ENCODE measurements at regions not wholly inside any gene's neighbourhood (a gene's known extent, or its start where the extent isn't known, plus 50 kb on each side); places are given as distances from the start of the nearest gene placed in this dataset.
"Not testable (repeated sequence)": the region's sequence is repeated elsewhere in the genome, so short reads cannot be mapped to it uniquely, and the experiment has no call there.

- DNase-seq, result no peak
These were observed 261.2 kb upstream of the NFIA start for GRCh38 chr1:60821156-60821555.

DNA sequence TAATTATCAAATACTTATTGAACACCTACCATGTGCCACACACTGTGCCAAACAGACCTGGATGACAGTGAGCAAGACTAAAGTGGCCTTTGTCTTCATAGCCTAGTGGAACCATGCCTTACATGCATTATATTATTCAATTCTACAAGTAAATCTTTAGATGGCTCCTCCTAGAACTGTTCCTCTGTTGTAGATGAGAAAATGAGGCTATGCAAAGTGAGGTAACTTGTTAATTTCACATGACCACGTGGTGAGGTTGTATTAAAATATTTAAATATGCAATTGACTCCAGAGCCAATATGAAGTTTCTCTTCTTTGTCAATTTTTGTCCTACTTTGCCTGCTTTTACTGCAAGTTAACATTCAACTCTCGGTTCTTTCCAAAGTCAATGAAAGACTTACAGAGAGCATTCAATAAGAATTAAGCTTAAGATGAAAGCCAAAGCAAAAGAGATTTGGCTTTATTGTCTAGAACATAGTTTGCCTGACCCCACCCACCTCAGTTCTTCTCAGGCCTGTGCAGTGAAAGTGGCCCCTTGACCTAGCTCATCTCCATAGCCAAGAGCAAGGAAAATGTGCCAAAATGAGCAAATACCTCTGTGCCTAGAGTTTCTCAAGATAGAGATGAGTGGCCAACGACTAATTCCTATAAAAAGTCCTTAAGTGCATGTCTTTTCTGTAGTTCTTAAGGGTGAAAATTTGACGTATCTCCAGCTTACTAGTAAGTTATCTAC lies 263.2 kb upstream of the NFIA start:
- no peak for DNase-seq

DNA sequence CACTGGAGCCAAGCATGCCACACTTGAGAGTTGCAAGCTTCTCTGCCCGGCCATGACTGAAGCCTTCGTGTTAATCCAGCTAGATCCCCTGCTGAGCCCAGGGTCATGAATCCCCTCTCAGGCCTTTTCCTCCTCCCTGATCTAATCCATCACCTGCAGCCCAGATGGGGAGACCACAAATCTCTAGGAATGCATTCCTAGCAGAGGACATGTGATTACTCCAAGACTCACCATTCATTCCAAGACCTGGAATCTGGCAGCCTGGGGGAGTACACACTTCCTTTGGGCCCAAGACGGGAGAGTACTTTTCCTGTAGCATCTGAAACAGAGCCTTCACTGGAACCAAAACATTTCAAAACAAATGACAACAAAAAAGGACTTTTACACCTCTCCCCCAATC lies 269.3 kb upstream of the NFIA start:
- no peak for DNase-seq

DNA sequence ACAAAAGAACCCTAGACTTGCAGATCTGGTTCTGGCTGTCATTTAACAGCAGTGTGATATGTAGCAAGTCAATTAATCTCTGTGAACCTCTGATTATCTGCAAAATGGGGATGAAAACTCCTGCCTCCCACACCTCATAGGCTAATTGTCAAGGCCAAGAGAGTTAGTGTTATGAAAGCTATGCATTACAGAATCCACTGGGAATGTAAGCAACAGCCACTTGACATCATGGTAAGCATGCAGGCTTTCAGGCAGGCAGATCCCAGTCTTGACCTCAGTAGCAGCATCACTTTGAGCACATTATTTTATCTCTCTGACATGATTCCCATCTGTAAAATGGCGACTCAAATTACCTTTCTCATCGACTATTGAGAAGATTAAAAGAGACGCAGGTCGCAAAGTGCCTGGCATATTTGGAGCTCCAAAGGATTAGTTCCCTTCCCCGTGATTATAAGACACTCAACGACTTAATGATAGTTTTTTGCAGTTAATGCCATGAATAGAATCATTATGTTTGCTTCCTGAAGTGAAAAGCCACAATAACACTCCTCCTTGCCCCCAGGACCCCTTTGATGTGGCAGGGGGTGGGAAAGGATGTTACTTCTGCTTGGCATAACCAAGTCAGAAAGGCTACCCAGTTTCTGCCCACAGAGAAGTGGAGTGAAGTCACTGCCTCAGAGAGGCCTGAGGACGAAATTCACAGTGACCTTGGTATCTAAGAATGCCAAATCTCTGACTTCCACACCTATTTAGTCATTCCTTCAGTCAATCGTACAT lies 273.0 kb upstream of the NFIA start:
- DNase-seq, result no peak

DNA sequence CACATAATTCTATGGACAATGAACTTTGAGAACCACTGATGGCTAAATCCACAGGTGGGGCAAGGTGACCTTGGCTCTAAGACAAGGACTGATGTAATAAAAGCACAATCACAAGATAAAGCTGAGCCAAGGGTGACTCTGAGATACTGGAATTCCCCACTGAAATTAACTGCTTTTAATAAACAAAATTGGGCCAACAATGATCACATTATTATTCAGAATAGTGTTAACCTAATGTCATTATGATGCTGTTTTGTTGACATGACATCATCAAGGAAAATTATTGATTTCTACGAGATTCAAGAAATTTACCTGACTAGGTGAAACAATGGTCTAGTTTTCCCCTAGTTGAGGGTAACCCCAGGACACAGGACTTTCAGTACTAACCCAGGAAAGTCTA lies 273.7 kb upstream of the NFIA start:
- DNase-seq, result no peak

DNA sequence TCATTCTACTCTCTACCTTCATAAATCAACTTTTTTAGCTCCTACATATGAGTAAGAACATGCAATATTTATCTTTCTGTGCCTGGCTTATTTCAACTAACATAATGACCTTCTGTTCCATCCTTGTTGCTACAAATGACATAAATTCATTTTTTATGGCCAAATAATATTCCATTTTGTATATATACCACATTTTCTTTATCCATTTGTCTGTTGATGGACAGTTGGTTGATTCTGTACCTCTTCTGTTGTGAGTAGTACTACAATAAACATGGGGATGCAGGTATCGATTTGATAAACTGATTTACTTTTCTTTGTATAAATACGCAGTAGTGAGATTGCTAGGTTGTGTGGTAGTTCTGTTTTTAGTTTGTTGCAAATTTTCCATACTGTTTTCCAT lies 279.5 kb upstream of the NFIA start:
- no peak for DNase-seq

- DNase-seq, result no peak
These were observed 285.0 kb upstream of the NFIA start for GRCh38 chr1:60797351-60797750.

GRCh38 chr1:60791226-60791625 lies 291.1 kb upstream of the NFIA start:
- no peak for DNase-seq

- DNase-seq, result not testable (repeated sequence)
These were observed 309.3 kb upstream of the NFIA start for GRCh38 chr1:60773099-60773498.

GRCh38 chr1:60769082-60769481 lies 313.3 kb upstream of the NFIA start:
- no peak for DNase-seq

- no peak for DNase-seq
These were observed 317.2 kb upstream of the NFIA start for GRCh38 chr1:60765204-60765603.

- no peak for DNase-seq
These were observed 317.9 kb upstream of the NFIA start for GRCh38 chr1:60764489-60764888.

- DNase-seq, result peak in 1 of 2 donors; percentile 38
These were observed 318.6 kb upstream of the NFIA start for GRCh38 chr1:60763741-60764140.

DNA sequence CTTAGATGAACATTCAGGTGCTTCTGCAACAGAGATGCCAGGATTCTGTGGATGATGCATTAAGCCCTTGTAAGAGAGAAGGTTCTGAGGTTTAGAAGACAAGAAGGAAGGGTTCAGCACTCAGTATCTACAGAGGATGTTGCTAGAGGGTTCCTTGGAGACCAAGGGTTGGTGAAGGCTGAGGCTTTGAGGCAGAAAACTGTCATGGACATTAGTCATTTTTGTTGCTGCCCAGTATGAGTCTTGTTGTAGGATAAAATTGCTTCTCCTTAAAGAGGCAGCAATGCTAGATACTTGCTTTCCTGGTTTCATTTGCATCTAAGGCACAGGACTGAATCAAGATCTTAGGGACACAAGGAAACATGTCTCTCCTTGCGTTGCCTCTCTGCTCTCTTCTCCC lies 319.4 kb upstream of the NFIA start:
- DNase-seq, result no peak

- DNase-seq, result no peak
These were observed 320.2 kb upstream of the NFIA start for GRCh38 chr1:60762176-60762575.

GRCh38 chr1:60759291-60759690 lies 323.1 kb upstream of the NFIA start:
- no peak for DNase-seq

DNA sequence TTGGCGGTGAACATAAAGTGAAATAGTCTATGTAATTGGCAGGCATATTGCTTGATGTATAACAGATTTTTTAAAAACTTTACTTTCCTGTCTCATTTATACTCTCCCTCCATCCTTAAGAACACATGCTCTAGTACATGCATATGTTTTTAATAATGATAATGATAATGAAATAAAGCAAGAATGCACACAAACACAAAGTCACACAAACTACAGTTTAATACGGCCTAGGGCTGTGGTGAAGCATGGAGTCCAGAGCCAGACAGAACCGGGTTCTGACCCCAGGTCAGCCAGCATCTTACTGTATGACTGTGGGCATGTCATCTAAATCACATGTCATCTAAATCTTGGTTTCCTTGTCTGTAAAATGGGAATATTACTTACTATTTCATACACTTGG lies 324.9 kb upstream of the NFIA start:
- DNase-seq, result no peak

- no peak for DNase-seq
These were observed 329.1 kb upstream of the NFIA start for GRCh38 chr1:60753036-60753900.

DNA sequence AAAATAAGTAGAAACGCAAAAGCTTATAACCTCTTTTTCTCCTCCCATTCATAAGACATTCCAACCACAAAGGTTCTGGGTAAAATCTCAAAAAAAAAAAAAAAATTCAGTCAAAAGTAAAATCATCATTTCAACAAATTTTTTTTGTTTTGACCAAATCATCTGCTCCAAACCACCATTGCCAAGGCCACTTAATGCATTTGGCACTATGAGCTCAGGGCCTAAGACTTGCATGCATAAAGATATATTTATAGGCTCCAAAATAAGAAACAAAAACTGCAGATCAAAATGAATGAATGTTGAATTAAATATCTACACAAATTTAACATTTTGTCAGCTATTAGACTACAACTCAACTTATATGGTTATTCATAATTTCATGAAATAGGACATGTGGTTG lies 331.1 kb upstream of the NFIA start:
- DNase-seq, result no peak

GRCh38 chr1:60747353-60747752 lies 335.0 kb upstream of the NFIA start:
- DNase-seq, result no peak

DNA sequence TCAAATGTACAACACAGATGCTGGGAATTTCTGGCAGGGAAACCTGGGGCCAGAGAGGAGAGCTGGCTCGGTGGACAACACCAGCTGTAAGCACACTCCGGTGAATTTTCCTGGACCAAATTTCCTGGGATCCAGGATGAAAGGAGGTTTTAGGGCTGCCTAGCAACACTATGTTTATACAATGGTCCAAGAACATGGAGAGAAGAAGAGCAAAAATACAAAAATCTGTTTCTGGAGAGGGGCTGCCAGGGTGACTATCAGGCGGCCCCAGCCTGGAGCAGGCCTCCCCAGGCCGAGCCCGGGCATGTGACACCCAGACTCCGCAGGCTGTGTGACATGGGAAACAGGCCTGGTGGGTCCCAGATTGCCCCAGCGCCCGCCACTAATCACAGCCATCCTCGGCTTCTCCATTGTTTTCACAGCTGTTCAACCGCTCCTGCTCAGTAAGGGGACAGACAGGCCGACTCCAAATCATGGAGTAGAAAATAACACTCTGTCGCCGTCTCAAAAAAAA lies 336.0 kb upstream of the NFIA start:
- no peak for DNase-seq

GRCh38 chr1:60745484-60745883 lies 336.9 kb upstream of the NFIA start:
- DNase-seq, result no peak

Measured in right lung (tissue), 2 donors.